Tibial nerve (tissue), 3 donors: ENCODE measurements at regions not wholly inside any gene's neighbourhood (a gene's known extent, or its start where the extent isn't known, plus 50 kb on each side); places are given as distances from the start of the nearest gene placed in this dataset.

ENCODE experiments used
- POLR2A ChIP-seq, 2 donors: fragments of 450-650 bp; IDR thresholded peaks; one replicate each; pipeline ENCODE4 v1.6.1; 2017; ENCODE audit warnings: antibody characterized with exemption in 2 of 2, mild to moderate bottlenecking in 2 of 2, moderate library complexity in 2 of 2
- TF ChIP-seq, protein P1 (sequence below), 5 experiments: fragments of 200-600 bp in 3 of 5; fragments of 450-650 bp in 2 of 5; sonication (generic) in 3 of 5; IDR thresholded peaks; one replicate each; pipeline ENCODE4 v1.5.1; 2016 to 2019; ENCODE audit warnings: antibody characterized with exemption in 5 of 5, mild to moderate bottlenecking in 3 of 5, moderate library complexity in 2 of 5

DNA sequence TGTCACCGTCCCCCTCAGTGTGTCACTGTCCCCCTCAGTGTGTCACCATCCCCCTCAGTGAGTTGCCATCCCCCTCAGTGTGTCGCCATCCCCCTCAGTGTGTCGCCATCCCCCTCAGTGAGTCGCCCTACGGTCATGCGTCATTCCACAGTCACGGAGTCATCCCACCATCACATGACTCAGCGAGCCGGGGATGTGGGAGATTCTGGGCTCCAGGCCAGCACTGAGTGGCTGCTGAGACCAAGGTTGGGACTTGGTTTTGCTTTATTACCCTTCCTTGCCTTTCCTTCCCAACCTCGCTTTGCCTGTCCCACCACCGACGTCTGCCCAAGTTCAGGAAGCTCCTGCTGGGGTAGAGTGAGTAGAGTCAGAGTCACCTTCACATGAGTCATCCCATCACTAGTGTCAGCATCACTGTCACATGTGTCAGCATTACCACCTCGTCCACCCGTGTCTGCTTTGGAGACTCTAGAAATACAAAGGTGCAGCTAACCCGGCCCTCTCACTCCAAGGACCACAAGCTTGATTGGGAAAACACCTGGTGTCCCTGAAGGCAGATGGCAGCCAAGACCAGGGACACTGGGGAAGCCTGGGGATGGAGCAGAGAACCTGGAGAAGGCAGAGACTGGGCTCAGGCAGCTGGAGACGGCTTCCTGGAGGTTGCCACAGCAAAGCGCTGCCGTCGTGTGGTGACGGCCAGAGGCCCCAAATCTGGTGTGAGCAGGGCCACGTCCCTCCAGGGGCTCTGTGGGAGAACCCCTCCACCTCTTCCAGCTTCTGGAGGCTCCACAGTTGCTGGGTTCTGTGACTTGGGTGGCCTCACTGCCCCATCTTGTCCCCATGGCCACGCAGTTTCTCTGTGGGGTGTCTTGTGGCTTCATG lies 485.2 kb upstream of the SALL3 start:
- TF ChIP-seq, protein P1, sequence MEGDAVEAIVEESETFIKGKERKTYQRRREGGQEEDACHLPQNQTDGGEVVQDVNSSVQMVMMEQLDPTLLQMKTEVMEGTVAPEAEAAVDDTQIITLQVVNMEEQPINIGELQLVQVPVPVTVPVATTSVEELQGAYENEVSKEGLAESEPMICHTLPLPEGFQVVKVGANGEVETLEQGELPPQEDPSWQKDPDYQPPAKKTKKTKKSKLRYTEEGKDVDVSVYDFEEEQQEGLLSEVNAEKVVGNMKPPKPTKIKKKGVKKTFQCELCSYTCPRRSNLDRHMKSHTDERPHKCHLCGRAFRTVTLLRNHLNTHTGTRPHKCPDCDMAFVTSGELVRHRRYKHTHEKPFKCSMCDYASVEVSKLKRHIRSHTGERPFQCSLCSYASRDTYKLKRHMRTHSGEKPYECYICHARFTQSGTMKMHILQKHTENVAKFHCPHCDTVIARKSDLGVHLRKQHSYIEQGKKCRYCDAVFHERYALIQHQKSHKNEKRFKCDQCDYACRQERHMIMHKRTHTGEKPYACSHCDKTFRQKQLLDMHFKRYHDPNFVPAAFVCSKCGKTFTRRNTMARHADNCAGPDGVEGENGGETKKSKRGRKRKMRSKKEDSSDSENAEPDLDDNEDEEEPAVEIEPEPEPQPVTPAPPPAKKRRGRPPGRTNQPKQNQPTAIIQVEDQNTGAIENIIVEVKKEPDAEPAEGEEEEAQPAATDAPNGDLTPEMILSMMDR (IDR thresholded peaks at IDR 0.05) = no peak
- no peak for TF ChIP-seq POLR2A (IDR thresholded peaks at IDR 0.05)
